ENCODE measurements at regions not wholly inside any gene's neighbourhood (a gene's known extent, or its start where the extent isn't known, plus 50 kb on each side); places are given as distances from the start of the nearest gene placed in this dataset.

DNA sequence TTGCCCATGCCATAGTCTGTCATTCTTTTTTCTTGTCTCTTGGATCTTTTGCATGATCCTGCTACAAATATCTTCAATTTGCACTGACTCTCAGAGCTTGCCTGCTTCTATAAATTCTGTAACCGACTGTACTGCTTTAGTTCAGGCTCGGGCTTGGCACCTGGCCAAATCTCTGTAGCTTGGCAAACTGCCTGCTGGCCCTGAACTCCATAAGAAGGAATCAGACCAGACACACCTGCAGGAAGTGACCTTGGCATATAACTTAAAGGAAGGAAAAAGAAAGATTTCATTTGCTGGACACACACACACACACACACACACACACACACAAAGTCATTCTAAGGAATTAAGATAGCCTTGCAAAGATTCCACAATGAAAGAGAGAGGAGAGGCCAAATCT lies 291.2 kb upstream of the DDX18 start:
- WGBS = 6% methylated on average over 2 of the region's 2 CpGs
- no peak overlapping the region for H3K4me3 ChIP-seq
- no peaks in the 10 kb centered on the region for H3K4me1 ChIP-seq
- H3K9me3 ChIP-seq = no peaks in the 10 kb centered on the region
- no peak overlapping the region for H3K27ac ChIP-seq
- DNase-seq (ENCODE audit: low spot score in 2 of 2) = no peak
- no peaks in the 10 kb centered on the region for H3K27me3 ChIP-seq
- no peaks in the 10 kb centered on the region for H3K36me3 ChIP-seq
- TF ChIP-seq POLR2A (IDR thresholded peaks at IDR 0.05) = no peak
- TF ChIP-seq, protein P1, sequence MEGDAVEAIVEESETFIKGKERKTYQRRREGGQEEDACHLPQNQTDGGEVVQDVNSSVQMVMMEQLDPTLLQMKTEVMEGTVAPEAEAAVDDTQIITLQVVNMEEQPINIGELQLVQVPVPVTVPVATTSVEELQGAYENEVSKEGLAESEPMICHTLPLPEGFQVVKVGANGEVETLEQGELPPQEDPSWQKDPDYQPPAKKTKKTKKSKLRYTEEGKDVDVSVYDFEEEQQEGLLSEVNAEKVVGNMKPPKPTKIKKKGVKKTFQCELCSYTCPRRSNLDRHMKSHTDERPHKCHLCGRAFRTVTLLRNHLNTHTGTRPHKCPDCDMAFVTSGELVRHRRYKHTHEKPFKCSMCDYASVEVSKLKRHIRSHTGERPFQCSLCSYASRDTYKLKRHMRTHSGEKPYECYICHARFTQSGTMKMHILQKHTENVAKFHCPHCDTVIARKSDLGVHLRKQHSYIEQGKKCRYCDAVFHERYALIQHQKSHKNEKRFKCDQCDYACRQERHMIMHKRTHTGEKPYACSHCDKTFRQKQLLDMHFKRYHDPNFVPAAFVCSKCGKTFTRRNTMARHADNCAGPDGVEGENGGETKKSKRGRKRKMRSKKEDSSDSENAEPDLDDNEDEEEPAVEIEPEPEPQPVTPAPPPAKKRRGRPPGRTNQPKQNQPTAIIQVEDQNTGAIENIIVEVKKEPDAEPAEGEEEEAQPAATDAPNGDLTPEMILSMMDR (IDR thresholded peaks at IDR 0.05) = no peak
- TF ChIP-seq EP300 (IDR thresholded peaks at IDR 0.05) = no peak
- TF ChIP-seq POLR2AphosphoS5 (IDR thresholded peaks at IDR 0.05) = no peak

DNA sequence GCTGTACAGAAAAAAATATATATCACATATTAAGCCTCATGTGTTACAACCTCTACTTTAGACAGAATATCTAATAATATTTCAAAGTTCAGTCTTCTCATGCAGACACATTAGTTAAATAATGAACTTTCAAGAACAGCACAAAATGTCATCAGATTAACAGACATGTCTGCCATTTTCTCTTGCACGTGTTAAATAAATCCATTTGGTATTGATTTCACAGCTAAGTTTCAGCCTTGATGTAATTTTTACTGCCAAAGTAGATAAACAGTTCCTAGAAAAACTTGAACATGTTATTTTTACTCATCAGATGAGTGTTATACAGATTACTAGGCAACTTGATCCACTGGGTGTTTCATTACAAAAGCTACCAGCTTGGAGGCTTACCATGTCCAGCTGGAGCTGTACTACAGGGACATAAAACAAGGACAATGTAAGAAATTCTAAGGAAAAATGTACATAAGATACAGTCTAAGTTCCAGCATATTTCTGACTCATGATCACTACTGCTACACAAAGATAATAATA lies 290.7 kb upstream of the DDX18 start:
- WGBS = 45% methylated on average over 1 of the region's 1 CpG
- no peak for TF ChIP-seq POLR2A (IDR thresholded peaks at IDR 0.05)
- TF ChIP-seq, protein P1 (IDR thresholded peaks at IDR 0.05) = no peak
- TF ChIP-seq POLR2AphosphoS5 (IDR thresholded peaks at IDR 0.05) = no peak
- TF ChIP-seq EP300 (IDR thresholded peaks at IDR 0.05) = no peak

DNA sequence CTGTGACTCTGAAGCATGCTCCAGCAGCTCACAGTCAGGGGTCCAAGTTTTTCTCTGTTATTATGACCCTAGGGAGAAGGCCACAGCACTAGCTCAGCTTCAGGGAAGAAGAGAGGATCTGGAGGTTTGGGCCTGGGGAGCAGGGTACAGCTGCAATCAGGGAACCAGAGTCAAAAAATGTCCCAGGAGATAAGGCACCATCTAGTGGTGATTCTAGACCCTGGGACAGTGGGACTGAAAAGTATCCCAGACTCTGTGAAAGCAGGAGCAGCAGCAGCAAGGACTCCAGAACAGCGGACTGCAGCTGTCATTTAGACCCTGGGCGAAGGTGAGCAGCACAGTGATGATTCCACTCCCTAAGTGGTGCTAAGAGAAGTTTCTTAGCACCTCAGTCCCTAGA lies 278.4 kb upstream of the DDX18 start:
- H3K36me3 ChIP-seq = no peaks in the 10 kb centered on the region
- 88% methylated on average over 2 of the region's 2 CpGs for WGBS
- DNase-seq (ENCODE audit: low spot score in 2 of 2) = no peak

More for the DNA sequence above, 290.7 kb upstream of the DDX18 start:
- H3K4me1 ChIP-seq = no peaks in the 10 kb centered on the region
- no peaks in the 10 kb centered on the region for H3K36me3 ChIP-seq
- no peak overlapping the region for H3K4me3 ChIP-seq
- no peaks in the 10 kb centered on the region for H3K27me3 ChIP-seq
- H3K9me3 ChIP-seq = no peaks in the 10 kb centered on the region
- no peak for DNase-seq (ENCODE audit: low spot score in 2 of 2)
- H3K27ac ChIP-seq = no peak overlapping the region

DNA sequence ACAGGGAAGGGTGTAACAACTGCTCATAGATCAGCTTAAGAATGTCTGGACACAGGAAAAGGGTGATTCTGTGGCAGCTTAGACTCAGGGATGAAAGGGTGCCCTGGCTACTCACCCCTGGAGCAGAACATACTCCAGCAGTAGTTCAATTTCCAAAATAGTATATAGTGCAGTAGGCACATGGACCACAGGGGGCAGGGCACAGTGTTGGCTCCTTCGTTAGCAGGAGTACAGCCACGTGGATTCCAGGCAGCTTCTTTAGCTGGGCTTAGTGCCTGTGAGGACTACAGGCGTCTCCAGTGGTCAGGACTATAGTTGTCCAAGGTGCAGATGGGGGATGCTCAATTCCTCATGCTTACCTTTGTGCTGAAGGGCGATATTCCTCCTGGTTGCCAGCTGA lies 277.5 kb upstream of the DDX18 start:
- DNase-seq (ENCODE audit: low spot score in 2 of 2) = no peak
- Histone ChIP-seq H3K4me3 (no peak overlapping the region), H3K9me3 (peaks cover 6% of the 10 kb centered on the region), H3K36me3 (no peaks in the 10 kb centered on the region), H3K27me3 (no peaks in the 10 kb centered on the region), H3K27ac (no peak overlapping the region), H3K4me1 (no peaks in the 10 kb centered on the region)
- TF ChIP-seq, protein P1 (IDR thresholded peaks at IDR 0.05) = no peak
- no peak for TF ChIP-seq POLR2A (IDR thresholded peaks at IDR 0.05)
- 67% methylated on average over 4 of the region's 4 CpGs for WGBS

More for the DNA sequence above, 278.4 kb upstream of the DDX18 start:
- peaks cover 6% of the 10 kb centered on the region for H3K9me3 ChIP-seq
- no peak overlapping the region for H3K27ac ChIP-seq
- TF ChIP-seq POLR2AphosphoS5 (IDR thresholded peaks at IDR 0.05) = no peak
- no peak for TF ChIP-seq EP300 (IDR thresholded peaks at IDR 0.05)
- TF ChIP-seq, protein P1 (IDR thresholded peaks at IDR 0.05) = no peak
- TF ChIP-seq POLR2A (IDR thresholded peaks at IDR 0.05) = no peak
- H3K4me1 ChIP-seq = no peaks in the 10 kb centered on the region
- H3K27me3 ChIP-seq = no peaks in the 10 kb centered on the region
- H3K4me3 ChIP-seq = no peak overlapping the region

DNA sequence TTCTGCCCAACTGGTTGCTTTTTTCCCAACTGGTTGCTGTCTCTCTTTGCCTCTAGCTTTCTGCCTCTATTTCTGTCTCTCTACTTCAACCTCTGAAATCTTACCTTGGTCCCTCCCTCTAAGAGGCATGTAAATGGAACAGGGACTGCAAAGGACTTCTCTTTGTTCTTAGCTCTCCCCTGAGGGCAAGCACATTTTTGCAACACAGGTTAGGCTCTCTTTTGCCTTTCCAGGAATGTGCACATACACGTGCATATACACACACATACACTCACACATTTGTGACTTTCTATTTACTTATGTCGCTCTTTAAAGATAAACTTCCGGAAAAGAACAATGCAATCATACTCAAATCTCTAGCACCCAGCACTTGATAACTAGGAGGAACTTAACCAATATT lies 262.6 kb upstream of the DDX18 start:
- Histone ChIP-seq H3K9me3 (no peaks in the 10 kb centered on the region), H3K4me3 (no peak overlapping the region), H3K27ac (no peak overlapping the region), H3K36me3 (no peaks in the 10 kb centered on the region), H3K27me3 (no peaks in the 10 kb centered on the region), H3K4me1 (no peaks in the 10 kb centered on the region)
- 52% methylated on average over 3 of the region's 3 CpGs for WGBS
- TF ChIP-seq, protein P1 (IDR thresholded peaks at IDR 0.05) = no peak
- no peak for TF ChIP-seq POLR2A (IDR thresholded peaks at IDR 0.05)
- no peak for TF ChIP-seq POLR2AphosphoS5 (IDR thresholded peaks at IDR 0.05)
- no peak for TF ChIP-seq EP300 (IDR thresholded peaks at IDR 0.05)
- DNase-seq (ENCODE audit: low spot score in 2 of 2) = no peak

All from suprapubic skin (tissue), 4 donors.